ENCODE measurements at regions not wholly inside any gene's neighbourhood (a gene's known extent, or its start where the extent isn't known, plus 50 kb on each side); places are given as distances from the start of the nearest gene placed in this dataset.

DNA sequence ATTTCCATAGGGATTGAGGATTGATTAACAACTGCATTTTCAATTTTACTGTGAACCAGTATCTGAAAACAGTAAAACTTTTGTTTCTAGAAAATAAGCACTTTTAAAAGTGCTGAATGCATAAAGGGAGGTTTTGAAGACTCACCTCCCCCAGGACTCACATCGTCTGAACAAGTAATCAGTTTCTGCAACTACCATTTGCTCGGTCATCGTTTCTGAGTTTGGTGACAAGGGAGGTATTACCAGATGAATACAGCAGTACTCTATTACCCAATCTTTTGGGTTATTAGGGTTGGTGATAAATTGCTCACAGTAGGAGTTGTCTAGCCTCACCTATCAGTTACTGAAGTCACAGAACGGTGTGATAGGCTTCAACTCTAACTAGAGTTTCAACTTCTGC, 234.5 kb upstream of the FN1 start (continued):
- TF ChIP-seq, protein P1, sequence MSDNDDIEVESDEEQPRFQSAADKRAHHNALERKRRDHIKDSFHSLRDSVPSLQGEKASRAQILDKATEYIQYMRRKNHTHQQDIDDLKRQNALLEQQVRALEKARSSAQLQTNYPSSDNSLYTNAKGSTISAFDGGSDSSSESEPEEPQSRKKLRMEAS (CRISPR knock-in tag; IDR thresholded peaks at IDR 0.05), result no peak
- no peak for TF ChIP-seq MYBL2 (CRISPR knock-in tag; IDR thresholded peaks at IDR 0.05)

DNA sequence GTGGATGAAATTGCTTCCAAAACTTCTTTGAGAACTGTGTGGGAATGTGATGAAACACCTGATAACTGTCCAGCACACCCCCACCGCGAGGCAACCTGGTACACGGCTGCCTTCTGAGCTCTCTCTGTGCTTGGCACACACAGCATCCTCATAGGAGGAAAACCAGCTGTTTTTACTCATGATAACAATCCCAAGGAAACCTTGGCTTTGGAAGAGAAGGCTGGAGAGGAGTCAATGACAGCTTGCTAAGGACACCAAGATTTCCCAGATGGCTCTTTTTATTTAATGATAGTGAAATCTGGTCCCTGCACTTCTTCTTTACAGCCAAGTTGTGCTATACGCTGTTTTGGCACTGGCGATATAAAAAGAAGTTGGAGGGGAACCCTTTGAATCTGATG, 232.5 kb upstream of the FN1 start:
- Mint-ChIP-seq H3K36me3 (no peaks in the 10 kb centered on the region), H3K9me3 (peaks cover 5% of the 10 kb centered on the region; the same call in 1 of the 2 replicates), H3K27me3 (ENCODE audit: low read depth) (no peaks in the 10 kb centered on the region), H3K27ac (no peak overlapping the region), H3K4me1 (no peaks in the 10 kb centered on the region), H3K4me3 (no peak overlapping the region)
- CTCF ChIA-PET, result no interaction called here
- DNase-seq (ENCODE audit: low spot score) (no peak), ATAC-seq (no peak)
- POLR2A ChIA-PET, result no interaction called here
- TF ChIP-seq TP53 (CRISPR knock-in tag; IDR thresholded peaks at IDR 0.05) (no peak), ELF4 (CRISPR knock-in tag; IDR thresholded peaks at IDR 0.05; ENCODE audit: low read depth) (no peak), SP1 (CRISPR knock-in tag; conservative IDR thresholded peaks at IDR 0.05) (no peak), ZNF138 (CRISPR knock-in tag; conservative IDR thresholded peaks at IDR 0.05) (no peak), NR2C2 (CRISPR knock-in tag; IDR thresholded peaks at IDR 0.05) (no peak), CREB1 (CRISPR knock-in tag; IDR thresholded peaks at IDR 0.05) (no peak), ZNF416 (CRISPR knock-in tag; IDR thresholded peaks at IDR 0.05) (no peak)
- TF ChIP-seq, protein P2, sequence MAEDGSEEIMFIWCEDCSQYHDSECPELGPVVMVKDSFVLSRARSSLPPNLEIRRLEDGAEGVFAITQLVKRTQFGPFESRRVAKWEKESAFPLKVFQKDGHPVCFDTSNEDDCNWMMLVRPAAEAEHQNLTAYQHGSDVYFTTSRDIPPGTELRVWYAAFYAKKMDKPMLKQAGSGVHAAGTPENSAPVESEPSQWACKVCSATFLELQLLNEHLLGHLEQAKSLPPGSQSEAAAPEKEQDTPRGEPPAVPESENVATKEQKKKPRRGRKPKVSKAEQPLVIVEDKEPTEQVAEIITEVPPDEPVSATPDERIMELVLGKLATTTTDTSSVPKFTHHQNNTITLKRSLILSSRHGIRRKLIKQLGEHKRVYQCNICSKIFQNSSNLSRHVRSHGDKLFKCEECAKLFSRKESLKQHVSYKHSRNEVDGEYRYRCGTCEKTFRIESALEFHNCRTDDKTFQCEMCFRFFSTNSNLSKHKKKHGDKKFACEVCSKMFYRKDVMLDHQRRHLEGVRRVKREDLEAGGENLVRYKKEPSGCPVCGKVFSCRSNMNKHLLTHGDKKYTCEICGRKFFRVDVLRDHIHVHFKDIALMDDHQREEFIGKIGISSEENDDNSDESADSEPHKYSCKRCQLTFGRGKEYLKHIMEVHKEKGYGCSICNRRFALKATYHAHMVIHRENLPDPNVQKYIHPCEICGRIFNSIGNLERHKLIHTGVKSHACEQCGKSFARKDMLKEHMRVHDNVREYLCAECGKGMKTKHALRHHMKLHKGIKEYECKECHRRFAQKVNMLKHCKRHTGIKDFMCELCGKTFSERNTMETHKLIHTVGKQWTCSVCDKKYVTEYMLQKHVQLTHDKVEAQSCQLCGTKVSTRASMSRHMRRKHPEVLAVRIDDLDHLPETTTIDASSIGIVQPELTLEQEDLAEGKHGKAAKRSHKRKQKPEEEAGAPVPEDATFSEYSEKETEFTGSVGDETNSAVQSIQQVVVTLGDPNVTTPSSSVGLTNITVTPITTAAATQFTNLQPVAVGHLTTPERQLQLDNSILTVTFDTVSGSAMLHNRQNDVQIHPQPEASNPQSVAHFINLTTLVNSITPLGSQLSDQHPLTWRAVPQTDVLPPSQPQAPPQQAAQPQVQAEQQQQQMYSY (CRISPR knock-in tag; IDR thresholded peaks at IDR 0.05), result no peak
- TF ChIP-seq, protein P3, sequence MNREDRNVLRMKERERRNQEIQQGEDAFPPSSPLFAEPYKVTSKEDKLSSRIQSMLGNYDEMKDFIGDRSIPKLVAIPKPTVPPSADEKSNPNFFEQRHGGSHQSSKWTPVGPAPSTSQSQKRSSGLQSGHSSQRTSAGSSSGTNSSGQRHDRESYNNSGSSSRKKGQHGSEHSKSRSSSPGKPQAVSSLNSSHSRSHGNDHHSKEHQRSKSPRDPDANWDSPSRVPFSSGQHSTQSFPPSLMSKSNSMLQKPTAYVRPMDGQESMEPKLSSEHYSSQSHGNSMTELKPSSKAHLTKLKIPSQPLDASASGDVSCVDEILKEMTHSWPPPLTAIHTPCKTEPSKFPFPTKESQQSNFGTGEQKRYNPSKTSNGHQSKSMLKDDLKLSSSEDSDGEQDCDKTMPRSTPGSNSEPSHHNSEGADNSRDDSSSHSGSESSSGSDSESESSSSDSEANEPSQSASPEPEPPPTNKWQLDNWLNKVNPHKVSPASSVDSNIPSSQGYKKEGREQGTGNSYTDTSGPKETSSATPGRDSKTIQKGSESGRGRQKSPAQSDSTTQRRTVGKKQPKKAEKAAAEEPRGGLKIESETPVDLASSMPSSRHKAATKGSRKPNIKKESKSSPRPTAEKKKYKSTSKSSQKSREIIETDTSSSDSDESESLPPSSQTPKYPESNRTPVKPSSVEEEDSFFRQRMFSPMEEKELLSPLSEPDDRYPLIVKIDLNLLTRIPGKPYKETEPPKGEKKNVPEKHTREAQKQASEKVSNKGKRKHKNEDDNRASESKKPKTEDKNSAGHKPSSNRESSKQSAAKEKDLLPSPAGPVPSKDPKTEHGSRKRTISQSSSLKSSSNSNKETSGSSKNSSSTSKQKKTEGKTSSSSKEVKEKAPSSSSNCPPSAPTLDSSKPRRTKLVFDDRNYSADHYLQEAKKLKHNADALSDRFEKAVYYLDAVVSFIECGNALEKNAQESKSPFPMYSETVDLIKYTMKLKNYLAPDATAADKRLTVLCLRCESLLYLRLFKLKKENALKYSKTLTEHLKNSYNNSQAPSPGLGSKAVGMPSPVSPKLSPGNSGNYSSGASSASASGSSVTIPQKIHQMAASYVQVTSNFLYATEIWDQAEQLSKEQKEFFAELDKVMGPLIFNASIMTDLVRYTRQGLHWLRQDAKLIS (CRISPR knock-in tag; IDR thresholded peaks at IDR 0.05; ENCODE audit: borderline replicate concordance), result no peak
- TF ChIP-seq, protein P4, sequence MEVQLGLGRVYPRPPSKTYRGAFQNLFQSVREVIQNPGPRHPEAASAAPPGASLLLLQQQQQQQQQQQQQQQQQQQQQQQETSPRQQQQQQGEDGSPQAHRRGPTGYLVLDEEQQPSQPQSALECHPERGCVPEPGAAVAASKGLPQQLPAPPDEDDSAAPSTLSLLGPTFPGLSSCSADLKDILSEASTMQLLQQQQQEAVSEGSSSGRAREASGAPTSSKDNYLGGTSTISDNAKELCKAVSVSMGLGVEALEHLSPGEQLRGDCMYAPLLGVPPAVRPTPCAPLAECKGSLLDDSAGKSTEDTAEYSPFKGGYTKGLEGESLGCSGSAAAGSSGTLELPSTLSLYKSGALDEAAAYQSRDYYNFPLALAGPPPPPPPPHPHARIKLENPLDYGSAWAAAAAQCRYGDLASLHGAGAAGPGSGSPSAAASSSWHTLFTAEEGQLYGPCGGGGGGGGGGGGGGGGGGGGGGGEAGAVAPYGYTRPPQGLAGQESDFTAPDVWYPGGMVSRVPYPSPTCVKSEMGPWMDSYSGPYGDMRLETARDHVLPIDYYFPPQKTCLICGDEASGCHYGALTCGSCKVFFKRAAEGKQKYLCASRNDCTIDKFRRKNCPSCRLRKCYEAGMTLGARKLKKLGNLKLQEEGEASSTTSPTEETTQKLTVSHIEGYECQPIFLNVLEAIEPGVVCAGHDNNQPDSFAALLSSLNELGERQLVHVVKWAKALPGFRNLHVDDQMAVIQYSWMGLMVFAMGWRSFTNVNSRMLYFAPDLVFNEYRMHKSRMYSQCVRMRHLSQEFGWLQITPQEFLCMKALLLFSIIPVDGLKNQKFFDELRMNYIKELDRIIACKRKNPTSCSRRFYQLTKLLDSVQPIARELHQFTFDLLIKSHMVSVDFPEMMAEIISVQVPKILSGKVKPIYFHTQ (CRISPR knock-in tag; IDR thresholded peaks at IDR 0.05), result no peak

DNA sequence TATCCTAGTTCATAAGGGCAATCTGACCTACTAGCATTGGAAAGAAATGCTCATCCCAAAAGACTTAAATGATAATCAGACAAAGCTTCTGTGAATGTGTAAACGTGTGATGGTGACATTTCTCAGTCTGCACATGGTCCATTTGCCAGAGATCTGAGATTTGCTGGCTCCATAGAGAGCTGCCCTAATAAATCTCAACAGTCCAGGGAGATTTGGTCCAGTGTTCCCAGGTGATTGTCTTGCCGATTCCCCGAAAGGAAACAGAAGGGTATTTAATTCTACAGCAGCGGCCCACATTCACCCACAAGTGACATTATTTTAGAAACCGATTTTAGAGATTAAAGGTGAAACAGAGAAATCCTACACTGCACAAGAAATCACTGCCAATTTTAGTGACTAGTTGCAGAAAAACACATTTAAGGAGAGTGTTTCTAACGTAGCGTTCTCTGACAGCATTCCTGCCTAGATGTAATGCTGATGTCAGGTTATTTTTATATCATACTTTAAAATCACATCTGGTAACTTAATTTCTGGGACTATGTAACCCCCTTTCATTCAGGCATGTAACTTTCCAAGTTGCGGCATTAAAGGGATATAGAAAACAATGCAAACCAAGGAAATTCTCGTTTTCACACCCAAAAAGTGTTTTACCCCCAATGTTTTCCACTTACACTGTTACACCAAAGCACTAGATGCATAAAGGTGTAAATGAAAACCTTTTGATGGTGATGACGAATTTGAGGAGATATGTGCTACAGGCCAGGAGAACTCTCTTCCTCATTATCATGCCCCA, 231.9 kb upstream of the FN1 start:
- DNase-seq (ENCODE audit: low spot score), result no peak
- H3K4me1 Mint-ChIP-seq, result no peaks in the 10 kb centered on the region
- no peaks in the 10 kb centered on the region for H3K36me3 Mint-ChIP-seq
- H3K4me3 Mint-ChIP-seq, result no peak overlapping the region
- CTCF ChIA-PET, result no interaction called here
- POLR2A ChIA-PET, result no interaction called here
- no peak for ATAC-seq
- peaks cover 5% of the 10 kb centered on the region; the same call in 1 of the 2 replicates for H3K9me3 Mint-ChIP-seq
- no peak overlapping the region for H3K27ac Mint-ChIP-seq
- H3K27me3 Mint-ChIP-seq (ENCODE audit: low read depth), result no peaks in the 10 kb centered on the region
- TF ChIP-seq ZNF416 (CRISPR knock-in tag; IDR thresholded peaks at IDR 0.05) (no peak), RELA (CRISPR knock-in tag; IDR thresholded peaks at IDR 0.05; ENCODE audit: borderline replicate concordance) (no peak)
- TF ChIP-seq, protein P5, sequence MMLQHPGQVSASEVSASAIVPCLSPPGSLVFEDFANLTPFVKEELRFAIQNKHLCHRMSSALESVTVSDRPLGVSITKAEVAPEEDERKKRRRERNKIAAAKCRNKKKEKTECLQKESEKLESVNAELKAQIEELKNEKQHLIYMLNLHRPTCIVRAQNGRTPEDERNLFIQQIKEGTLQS (CRISPR knock-in tag; conservative IDR thresholded peaks at IDR 0.05), result no peak
- TF ChIP-seq, protein P6, sequence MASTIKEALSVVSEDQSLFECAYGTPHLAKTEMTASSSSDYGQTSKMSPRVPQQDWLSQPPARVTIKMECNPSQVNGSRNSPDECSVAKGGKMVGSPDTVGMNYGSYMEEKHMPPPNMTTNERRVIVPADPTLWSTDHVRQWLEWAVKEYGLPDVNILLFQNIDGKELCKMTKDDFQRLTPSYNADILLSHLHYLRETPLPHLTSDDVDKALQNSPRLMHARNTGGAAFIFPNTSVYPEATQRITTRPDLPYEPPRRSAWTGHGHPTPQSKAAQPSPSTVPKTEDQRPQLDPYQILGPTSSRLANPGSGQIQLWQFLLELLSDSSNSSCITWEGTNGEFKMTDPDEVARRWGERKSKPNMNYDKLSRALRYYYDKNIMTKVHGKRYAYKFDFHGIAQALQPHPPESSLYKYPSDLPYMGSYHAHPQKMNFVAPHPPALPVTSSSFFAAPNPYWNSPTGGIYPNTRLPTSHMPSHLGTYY (CRISPR knock-in tag; IDR thresholded peaks at IDR 0.05), result no peak
- TF ChIP-seq, protein P7, sequence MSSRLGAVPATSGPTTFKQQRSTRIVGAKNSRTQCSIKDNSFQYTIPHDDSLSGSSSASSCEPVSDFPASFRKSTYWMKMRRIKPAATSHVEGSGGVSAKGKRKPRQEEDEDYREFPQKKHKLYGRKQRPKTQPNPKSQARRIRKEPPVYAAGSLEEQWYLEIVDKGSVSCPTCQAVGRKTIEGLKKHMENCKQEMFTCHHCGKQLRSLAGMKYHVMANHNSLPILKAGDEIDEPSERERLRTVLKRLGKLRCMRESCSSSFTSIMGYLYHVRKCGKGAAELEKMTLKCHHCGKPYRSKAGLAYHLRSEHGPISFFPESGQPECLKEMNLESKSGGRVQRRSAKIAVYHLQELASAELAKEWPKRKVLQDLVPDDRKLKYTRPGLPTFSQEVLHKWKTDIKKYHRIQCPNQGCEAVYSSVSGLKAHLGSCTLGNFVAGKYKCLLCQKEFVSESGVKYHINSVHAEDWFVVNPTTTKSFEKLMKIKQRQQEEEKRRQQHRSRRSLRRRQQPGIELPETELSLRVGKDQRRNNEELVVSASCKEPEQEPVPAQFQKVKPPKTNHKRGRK (CRISPR knock-in tag; IDR thresholded peaks at IDR 0.05; ENCODE audit: borderline replicate concordance), result no peak
- TF ChIP-seq, protein P8, sequence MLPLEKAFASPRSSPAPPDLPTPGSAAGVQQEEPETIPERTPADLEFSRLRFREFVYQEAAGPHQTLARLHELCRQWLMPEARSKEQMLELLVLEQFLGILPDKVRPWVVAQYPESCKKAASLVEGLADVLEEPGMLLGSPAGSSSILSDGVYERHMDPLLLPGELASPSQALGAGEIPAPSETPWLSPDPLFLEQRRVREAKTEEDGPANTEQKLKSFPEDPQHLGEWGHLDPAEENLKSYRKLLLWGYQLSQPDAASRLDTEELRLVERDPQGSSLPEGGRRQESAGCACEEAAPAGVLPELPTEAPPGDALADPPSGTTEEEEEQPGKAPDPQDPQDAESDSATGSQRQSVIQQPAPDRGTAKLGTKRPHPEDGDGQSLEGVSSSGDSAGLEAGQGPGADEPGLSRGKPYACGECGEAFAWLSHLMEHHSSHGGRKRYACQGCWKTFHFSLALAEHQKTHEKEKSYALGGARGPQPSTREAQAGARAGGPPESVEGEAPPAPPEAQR (CRISPR knock-in tag; IDR thresholded peaks at IDR 0.05), result no peak
